ENCODE measurements at regions not wholly inside any gene's neighbourhood (a gene's known extent, or its start where the extent isn't known, plus 50 kb on each side); places are given as distances from the start of the nearest gene placed in this dataset.
"Not testable (repeated sequence)": the region's sequence is repeated elsewhere in the genome, so short reads cannot be mapped to it uniquely, and the experiment has no call there.

GRCh38 chr6:106729841-106730240 is 100.5 kb downstream of the QRSL1 start:
- Histone ChIP-seq H3K9me3 (no peaks in the 10 kb centered on the region), H3K4me1 (no peaks in the 10 kb centered on the region), H3K4me3 (no peak overlapping the region), H3K27ac (no peak overlapping the region), H3K27me3 (no peaks in the 10 kb centered on the region), H3K36me3 (ENCODE audit: low read depth, missing control alignments) (no peaks in the 10 kb centered on the region)
- no peak for TF ChIP-seq POLR2A (IDR thresholded peaks at IDR 0.05)
- TF ChIP-seq, protein P1, sequence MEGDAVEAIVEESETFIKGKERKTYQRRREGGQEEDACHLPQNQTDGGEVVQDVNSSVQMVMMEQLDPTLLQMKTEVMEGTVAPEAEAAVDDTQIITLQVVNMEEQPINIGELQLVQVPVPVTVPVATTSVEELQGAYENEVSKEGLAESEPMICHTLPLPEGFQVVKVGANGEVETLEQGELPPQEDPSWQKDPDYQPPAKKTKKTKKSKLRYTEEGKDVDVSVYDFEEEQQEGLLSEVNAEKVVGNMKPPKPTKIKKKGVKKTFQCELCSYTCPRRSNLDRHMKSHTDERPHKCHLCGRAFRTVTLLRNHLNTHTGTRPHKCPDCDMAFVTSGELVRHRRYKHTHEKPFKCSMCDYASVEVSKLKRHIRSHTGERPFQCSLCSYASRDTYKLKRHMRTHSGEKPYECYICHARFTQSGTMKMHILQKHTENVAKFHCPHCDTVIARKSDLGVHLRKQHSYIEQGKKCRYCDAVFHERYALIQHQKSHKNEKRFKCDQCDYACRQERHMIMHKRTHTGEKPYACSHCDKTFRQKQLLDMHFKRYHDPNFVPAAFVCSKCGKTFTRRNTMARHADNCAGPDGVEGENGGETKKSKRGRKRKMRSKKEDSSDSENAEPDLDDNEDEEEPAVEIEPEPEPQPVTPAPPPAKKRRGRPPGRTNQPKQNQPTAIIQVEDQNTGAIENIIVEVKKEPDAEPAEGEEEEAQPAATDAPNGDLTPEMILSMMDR (IDR thresholded peaks at IDR 0.05), result no peak
- 77 to 89% methylated on average over 4 of the region's 4 CpGs for WGBS, 2 donors
- no peak for DNase-seq
- intact Hi-C loops (cut with DNase I; ENCODE audit: low total_unique reads), result no loop called here

GRCh38 chr6:106728296-106728870 is 99.0 kb downstream of the QRSL1 start:
- no peaks in the 10 kb centered on the region for H3K27me3 ChIP-seq
- H3K4me1 ChIP-seq, result no peaks in the 10 kb centered on the region
- 84 to 85% methylated on average over 5 of the region's 5 CpGs for WGBS, 2 donors
- TF ChIP-seq, protein P1 (IDR thresholded peaks at IDR 0.05), result no peak
- no peak for TF ChIP-seq POLR2A (IDR thresholded peaks at IDR 0.05)
- no peak for DNase-seq
- no peak overlapping the region for H3K27ac ChIP-seq
- no peaks in the 10 kb centered on the region for H3K36me3 ChIP-seq (ENCODE audit: low read depth, missing control alignments)
- H3K9me3 ChIP-seq, result no peaks in the 10 kb centered on the region
- no peak overlapping the region for H3K4me3 ChIP-seq
- intact Hi-C loops (cut with DNase I; ENCODE audit: low total_unique reads), result no loop called here

- Histone ChIP-seq H3K27me3 (no peaks in the 10 kb centered on the region), H3K9me3 (no peaks in the 10 kb centered on the region), H3K4me1 (no peaks in the 10 kb centered on the region), H3K27ac (no peak overlapping the region), H3K4me3 (no peak overlapping the region), H3K36me3 (ENCODE audit: low read depth, missing control alignments) (no peaks in the 10 kb centered on the region)
- intact Hi-C loops (cut with DNase I; ENCODE audit: low total_unique reads), result no loop called here
- no peak for DNase-seq
- TF ChIP-seq, protein P1 (IDR thresholded peaks at IDR 0.05), result no peak
- TF ChIP-seq POLR2A (IDR thresholded peaks at IDR 0.05), result no peak
- WGBS, 2 donors, result 64 to 80% methylated on average over 3 of the region's 3 CpGs
Measured at GRCh38 chr6:106727480-106728149, 98.2 kb downstream of the QRSL1 start.

- H3K4me1 ChIP-seq, result no peaks in the 10 kb centered on the region
- TF ChIP-seq, protein P1 (IDR thresholded peaks at IDR 0.05), result no peak
- no peak for TF ChIP-seq POLR2A (IDR thresholded peaks at IDR 0.05)
- DNase-seq, result no peak
- no peaks in the 10 kb centered on the region for H3K36me3 ChIP-seq (ENCODE audit: low read depth, missing control alignments)
- 76 to 78% methylated on average over 2 of the region's 2 CpGs for WGBS, 2 donors
- H3K4me3 ChIP-seq, result no peak overlapping the region
- no peaks in the 10 kb centered on the region for H3K9me3 ChIP-seq
- intact Hi-C loops (cut with DNase I; ENCODE audit: low total_unique reads), result no loop called here
- no peak overlapping the region for H3K27ac ChIP-seq
- H3K27me3 ChIP-seq, result no peaks in the 10 kb centered on the region
Measured at GRCh38 chr6:106724848-106725247, 95.5 kb downstream of the QRSL1 start.

DNA sequence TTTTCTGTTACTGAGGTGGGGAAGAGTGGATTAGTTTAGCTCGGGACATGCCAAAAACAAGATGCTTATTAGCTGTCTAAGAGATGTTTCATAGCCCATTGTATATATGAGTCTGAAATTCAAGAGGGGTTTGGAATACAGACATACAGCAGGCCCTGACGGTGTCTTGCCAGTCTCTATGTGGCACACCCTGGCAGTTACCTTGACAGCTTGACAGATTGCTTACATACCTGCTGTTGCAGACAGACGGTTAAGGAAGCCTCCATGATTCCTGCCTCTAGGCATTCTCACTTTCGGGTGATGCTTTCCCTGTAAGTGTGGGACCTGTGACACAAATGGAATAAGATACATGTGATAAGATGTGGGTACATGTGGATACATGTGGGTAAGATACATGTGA is 95.0 kb downstream of the QRSL1 start:
- no peak overlapping the region for H3K27ac ChIP-seq
- no peaks in the 10 kb centered on the region for H3K4me1 ChIP-seq
- no peak overlapping the region for H3K4me3 ChIP-seq
- no peak for TF ChIP-seq POLR2A (IDR thresholded peaks at IDR 0.05)
- no peaks in the 10 kb centered on the region for H3K27me3 ChIP-seq
- H3K9me3 ChIP-seq, result no peaks in the 10 kb centered on the region
- DNase-seq, result no peak
- H3K36me3 ChIP-seq (ENCODE audit: low read depth, missing control alignments), result no peaks in the 10 kb centered on the region
- 85 to 95% methylated on average over 4 of the region's 4 CpGs for WGBS, 2 donors
- intact Hi-C loops (cut with DNase I; ENCODE audit: low total_unique reads), result no loop called here

GRCh38 chr6:106723419-106723818 is 94.0 kb downstream of the QRSL1 start:
- H3K27me3 ChIP-seq; DNase-seq; H3K4me3 ChIP-seq; H3K27ac ChIP-seq; H3K9me3 ChIP-seq; intact Hi-C loops (cut with DNase I; ENCODE audit: low total_unique reads); H3K4me1 ChIP-seq; H3K36me3 ChIP-seq (ENCODE audit: low read depth, missing control alignments): not testable (repeated sequence)
- WGBS, 2 donors, result 99 to 100% methylated on average over 2 of the region's 2 CpGs

DNA sequence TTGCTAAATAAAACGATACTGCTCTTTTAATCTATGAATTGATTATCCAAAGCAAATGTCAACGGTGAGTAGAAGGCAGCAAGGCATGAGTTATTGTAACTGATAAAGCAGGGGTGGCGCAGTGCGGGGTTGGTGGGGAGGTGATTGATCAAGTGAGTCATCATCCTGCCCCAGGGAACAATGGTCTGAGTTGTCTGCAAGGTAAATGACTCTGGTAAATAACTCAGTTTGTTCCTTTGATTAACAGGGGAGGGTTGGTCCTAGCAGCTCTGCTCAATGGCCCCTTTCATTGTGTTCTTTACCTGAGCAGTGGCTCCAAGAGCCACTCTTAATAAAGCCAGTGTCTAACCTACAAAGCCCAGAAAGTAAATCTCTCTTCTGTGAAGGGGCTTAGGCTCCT is 91.8 kb downstream of the QRSL1 start:
- H3K9me3 ChIP-seq; H3K27ac ChIP-seq; H3K27me3 ChIP-seq; intact Hi-C loops (cut with DNase I; ENCODE audit: low total_unique reads); H3K4me1 ChIP-seq; DNase-seq; H3K36me3 ChIP-seq (ENCODE audit: low read depth, missing control alignments); H3K4me3 ChIP-seq: not testable (repeated sequence)
- 79 to 87% methylated on average over 4 of the region's 4 CpGs for WGBS, 2 donors

Measured in testis (tissue), 2 donors.